HG03175 (cell line): ENCODE measurements at regions not wholly inside any gene's neighbourhood (a gene's known extent, or its start where the extent isn't known, plus 50 kb on each side); places are given as distances from the start of the nearest gene placed in this dataset.
A peak's percentile ranks its signal among the peaks of the same experiment; 100 is the strongest.

Experiments used
- ATAC-seq: cut with Tn5 transposase; IDR thresholded peaks from one replicate; pipeline ENCODE4 v1.9.1; 2021; ENCODE audit warnings: mild to moderate bottlenecking, moderate library complexity; ENCODE audit not compliant: unreplicated experiment

GRCh38 chr2:216287251-216287650 lies 85.0 kb downstream of the MARCHF4 start:
- no peak for ATAC-seq

GRCh38 chr2:216286616-216287231 lies 85.6 kb downstream of the MARCHF4 start:
- no peak for ATAC-seq

DNA sequence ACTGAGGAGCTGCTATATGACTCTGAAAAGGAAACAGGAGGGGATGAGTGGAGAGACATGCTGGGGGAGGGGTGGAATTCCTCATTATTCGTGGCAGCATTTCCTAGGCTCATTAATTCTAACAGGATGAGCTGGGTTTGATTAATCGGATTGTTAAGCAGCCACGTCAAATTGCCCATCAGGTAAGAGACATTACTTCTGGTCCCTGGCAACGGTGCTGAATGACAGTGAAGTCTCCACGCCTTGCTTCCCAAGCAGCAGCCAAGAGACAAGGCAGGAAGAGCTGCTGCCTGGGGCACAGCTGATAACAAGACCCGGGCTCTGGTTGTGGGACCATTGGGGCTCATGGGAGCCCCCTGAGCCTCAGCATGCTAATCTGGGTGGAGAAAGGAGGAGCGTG lies 86.6 kb downstream of the MARCHF4 start:
- no peak for ATAC-seq

DNA sequence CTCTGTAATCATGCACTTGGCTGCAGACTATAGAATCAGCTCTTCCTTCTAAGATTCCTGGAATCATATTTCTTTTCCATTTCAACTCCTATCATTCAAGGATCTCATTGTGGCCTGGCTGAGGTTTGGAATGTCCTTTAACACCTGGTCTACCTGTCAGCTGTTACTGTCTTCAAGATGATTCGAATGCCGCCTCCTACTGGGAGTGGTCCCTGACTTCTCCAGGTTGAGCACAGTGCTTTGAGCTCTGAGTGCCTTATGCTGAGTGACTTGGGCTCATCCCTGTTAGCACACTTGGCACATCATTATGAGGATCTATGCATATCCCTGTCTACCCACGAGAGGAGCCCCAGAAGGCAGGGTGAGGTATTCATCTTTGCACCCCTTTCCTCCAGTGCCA lies 87.6 kb downstream of the MARCHF4 start:
- no peak for ATAC-seq

GRCh38 chr2:216283038-216283900 lies 89.0 kb downstream of the MARCHF4 start:
- ATAC-seq = peak; percentile 45

- ATAC-seq = no peak
Observed at GRCh38 chr2:216281876-216282275, 90.4 kb downstream of the MARCHF4 start.

DNA sequence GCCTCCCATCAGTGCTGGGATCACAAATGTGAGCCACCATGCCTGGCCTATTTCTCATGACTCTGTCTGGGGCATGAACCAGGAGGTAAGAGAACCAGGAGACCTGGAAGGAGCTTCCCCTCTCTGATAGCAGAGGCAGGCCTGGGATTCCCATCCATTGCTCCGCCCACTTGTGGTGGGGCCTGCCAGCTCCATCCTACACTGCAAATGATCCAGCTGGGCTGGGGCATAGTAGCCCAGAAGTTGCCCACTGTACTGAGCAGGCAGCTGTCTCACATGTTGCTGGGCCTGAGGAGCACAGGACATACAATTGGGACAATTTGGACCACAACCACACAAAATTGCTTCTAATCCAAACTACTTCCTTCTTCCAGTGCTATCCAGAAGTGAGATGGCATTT lies 91.0 kb downstream of the MARCHF4 start:
- no peak for ATAC-seq

DNA sequence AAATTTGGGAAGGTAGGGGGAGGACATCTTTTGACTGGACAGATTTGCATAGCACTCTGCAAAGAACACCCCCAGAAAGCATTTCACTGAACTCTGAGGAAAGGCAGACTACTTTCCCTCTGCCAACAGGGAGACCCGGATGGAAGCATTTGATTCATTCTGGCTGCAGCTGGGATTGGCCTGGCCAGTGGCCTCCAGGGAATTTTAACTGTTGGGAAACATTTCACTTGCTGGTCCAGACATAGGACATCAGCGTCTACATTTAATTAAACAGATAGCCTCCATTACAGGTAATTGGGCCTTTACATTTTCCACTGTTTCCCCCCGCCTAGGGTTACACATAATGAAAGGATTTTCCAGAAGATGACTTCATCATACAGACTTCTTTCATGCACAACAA lies 92.8 kb downstream of the MARCHF4 start:
- ATAC-seq = no peak

DNA sequence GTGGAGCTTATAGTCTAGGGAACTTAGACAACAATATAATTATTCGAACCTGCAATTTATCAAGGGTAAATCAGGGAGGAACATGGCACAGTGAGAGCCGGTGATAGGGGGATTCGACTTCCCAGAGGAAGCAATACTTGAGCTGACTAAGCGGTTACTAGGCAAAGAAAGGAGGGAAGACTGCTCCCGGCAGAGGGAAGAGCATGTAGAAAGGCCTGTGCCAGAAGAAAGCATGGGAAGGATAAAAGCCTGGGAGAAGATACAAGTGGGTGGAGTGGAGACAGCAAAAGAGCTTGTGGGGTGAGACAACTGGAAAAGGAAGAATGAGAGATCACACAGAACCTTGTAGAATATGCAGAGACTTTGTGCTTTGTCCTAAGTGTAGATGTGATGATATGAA lies 93.3 kb downstream of the MARCHF4 start:
- ATAC-seq = no peak

- ATAC-seq = no peak
Observed at GRCh38 chr2:216275890-216276289, 96.4 kb downstream of the MARCHF4 start.

- no peak for ATAC-seq
Observed at GRCh38 chr2:216274194-216274840, 98.0 kb downstream of the MARCHF4 start.

DNA sequence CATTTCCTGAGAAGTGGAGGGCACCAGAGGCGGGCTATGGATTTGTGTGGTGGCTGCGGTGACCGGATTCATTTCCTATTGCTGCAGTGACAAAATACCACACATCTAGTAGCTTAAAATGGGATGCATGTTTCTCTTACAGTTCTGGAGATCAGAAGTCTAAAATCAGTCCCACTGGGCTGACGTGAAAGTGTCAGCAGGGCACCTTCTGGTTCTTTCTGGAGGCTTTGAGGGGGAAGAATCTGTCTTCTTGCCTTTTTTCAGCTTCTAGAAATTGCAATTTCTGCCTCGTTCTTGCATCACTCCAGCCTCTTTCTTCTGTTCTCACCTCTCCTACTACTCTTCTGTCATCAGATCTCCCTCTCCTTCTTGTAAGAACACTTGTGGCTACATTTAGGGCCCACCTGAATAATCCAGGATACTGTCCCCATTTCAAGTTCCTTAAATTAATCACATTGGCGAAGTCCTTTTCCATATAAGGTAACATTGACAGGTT lies 111.2 kb downstream of the MARCHF4 start:
- no peak for ATAC-seq

- ATAC-seq = no peak
Observed at GRCh38 chr2:216260629-216261028, 111.7 kb downstream of the MARCHF4 start.

DNA sequence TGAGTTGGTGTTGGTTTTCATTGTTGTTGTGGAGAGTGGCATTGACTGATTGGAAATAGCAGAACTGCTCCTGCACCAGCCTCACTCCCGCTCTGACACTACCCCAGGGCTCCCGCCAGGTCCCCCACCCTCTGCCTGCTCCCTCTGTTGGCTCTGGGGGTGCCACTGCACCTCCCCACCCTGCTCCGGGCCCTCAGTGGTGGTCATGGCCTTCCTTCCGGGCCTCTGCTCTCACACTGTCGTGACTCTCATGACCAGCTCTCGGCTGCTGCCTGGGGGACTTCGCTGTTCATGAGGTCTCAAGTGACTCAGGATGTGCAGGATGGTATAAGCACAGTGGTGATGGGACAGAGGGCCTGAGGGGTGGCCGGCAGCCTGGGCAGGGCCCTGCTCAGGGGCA lies 113.2 kb downstream of the MARCHF4 start:
- no peak for ATAC-seq

- ATAC-seq = no peak
Observed at GRCh38 chr2:216257089-216257488, 115.2 kb downstream of the MARCHF4 start.
